ENCODE measurements at regions not wholly inside any gene's neighbourhood (a gene's known extent, or its start where the extent isn't known, plus 50 kb on each side); places are given as distances from the start of the nearest gene placed in this dataset.

GRCh38 chr1:173287785-173288184 is 80.7 kb upstream of the TNFSF4 start:
- H3K27me3 Mint-ChIP-seq (ENCODE audit: low read depth) = no peaks in the 10 kb centered on the region; the same call in 1 of the 2 replicates
- POLR2A ChIA-PET = no interaction called here
- TF ChIP-seq IRF1 (CRISPR knock-in tag; IDR thresholded peaks at IDR 0.05) (no peak), ETV6 (CRISPR knock-in tag; IDR thresholded peaks at IDR 0.05) (no peak), IRF2 (CRISPR knock-in tag; IDR thresholded peaks at IDR 0.05; ENCODE audit: borderline replicate concordance, low read depth) (no peak), ZNF396 (CRISPR knock-in tag; IDR thresholded peaks at IDR 0.05; ENCODE audit: borderline replicate concordance) (no peak), RORB (CRISPR knock-in tag; IDR thresholded peaks at IDR 0.05) (no peak), NR1H2 (CRISPR knock-in tag; IDR thresholded peaks at IDR 0.05) (no peak), NFYB (CRISPR knock-in tag; conservative IDR thresholded peaks at IDR 0.05; ENCODE audit: low read depth) (no peak), GABPB1 (CRISPR knock-in tag; IDR thresholded peaks at IDR 0.05) (no peak), KAT7 (CRISPR knock-in tag; IDR thresholded peaks at IDR 0.05; ENCODE audit: borderline replicate concordance) (no peak), ZSCAN18 (CRISPR knock-in tag; IDR thresholded peaks at IDR 0.05) (no peak), ELF4 (CRISPR knock-in tag; IDR thresholded peaks at IDR 0.05; ENCODE audit: low read depth) (no peak), ZMAT4 (CRISPR knock-in tag; IDR thresholded peaks at IDR 0.05) (no peak), ZNF423 (CRISPR knock-in tag; IDR thresholded peaks at IDR 0.05) (no peak)
- TF ChIP-seq, protein P1, sequence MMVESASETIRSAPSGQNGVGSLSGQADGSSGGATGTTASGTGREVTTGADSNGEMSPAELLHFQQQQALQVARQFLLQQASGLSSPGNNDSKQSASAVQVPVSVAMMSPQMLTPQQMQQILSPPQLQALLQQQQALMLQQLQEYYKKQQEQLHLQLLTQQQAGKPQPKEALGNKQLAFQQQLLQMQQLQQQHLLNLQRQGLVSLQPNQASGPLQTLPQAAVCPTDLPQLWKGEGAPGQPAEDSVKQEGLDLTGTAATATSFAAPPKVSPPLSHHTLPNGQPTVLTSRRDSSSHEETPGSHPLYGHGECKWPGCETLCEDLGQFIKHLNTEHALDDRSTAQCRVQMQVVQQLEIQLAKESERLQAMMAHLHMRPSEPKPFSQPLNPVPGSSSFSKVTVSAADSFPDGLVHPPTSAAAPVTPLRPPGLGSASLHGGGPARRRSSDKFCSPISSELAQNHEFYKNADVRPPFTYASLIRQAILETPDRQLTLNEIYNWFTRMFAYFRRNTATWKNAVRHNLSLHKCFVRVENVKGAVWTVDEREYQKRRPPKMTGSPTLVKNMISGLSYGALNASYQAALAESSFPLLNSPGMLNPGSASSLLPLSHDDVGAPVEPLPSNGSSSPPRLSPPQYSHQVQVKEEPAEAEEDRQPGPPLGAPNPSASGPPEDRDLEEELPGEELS (CRISPR knock-in tag; IDR thresholded peaks at IDR 0.05) = no peak
- TF ChIP-seq, protein P2, sequence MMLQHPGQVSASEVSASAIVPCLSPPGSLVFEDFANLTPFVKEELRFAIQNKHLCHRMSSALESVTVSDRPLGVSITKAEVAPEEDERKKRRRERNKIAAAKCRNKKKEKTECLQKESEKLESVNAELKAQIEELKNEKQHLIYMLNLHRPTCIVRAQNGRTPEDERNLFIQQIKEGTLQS (CRISPR knock-in tag; conservative IDR thresholded peaks at IDR 0.05) = no peak
- TF ChIP-seq, protein P3, sequence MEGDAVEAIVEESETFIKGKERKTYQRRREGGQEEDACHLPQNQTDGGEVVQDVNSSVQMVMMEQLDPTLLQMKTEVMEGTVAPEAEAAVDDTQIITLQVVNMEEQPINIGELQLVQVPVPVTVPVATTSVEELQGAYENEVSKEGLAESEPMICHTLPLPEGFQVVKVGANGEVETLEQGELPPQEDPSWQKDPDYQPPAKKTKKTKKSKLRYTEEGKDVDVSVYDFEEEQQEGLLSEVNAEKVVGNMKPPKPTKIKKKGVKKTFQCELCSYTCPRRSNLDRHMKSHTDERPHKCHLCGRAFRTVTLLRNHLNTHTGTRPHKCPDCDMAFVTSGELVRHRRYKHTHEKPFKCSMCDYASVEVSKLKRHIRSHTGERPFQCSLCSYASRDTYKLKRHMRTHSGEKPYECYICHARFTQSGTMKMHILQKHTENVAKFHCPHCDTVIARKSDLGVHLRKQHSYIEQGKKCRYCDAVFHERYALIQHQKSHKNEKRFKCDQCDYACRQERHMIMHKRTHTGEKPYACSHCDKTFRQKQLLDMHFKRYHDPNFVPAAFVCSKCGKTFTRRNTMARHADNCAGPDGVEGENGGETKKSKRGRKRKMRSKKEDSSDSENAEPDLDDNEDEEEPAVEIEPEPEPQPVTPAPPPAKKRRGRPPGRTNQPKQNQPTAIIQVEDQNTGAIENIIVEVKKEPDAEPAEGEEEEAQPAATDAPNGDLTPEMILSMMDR (IDR thresholded peaks at IDR 0.05) = no peak
- TF ChIP-seq, protein P4, sequence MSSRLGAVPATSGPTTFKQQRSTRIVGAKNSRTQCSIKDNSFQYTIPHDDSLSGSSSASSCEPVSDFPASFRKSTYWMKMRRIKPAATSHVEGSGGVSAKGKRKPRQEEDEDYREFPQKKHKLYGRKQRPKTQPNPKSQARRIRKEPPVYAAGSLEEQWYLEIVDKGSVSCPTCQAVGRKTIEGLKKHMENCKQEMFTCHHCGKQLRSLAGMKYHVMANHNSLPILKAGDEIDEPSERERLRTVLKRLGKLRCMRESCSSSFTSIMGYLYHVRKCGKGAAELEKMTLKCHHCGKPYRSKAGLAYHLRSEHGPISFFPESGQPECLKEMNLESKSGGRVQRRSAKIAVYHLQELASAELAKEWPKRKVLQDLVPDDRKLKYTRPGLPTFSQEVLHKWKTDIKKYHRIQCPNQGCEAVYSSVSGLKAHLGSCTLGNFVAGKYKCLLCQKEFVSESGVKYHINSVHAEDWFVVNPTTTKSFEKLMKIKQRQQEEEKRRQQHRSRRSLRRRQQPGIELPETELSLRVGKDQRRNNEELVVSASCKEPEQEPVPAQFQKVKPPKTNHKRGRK (CRISPR knock-in tag; IDR thresholded peaks at IDR 0.05; ENCODE audit: borderline replicate concordance) = no peak
- TF ChIP-seq, protein P5, sequence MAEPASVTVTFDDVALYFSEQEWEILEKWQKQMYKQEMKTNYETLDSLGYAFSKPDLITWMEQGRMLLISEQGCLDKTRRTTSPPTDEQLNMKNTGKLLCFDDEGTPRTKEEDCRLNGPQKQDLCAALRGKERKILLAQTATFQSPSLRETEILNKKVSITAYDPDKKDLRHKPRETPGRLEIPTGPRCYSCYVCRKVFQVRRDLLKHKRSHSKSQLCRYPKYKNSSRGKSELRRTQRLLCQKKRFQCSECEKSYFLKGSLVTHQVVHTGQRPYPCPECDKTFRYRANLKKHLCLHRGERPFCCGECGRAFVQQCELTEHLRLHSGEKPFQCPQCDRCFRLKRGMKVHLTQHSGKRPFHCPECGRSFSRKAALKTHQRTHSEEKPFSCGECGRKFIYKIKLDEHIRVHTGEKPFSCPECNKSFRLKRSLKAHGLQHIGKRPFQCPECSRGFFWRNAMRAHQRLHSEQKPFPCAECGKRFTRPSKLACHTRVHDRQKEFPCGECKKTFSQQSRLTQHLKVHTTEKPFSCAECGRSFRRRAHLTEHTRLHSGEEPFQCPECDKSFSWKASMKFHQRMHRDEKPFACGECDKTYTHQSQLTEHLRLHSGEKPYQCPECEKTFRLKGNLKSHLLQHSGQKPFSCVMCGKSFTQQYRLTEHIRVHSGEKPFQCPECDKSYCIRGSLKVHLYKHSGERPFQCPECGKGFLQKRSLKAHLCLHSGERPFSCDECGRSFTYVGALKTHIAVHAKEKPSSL (CRISPR knock-in tag; conservative IDR thresholded peaks at IDR 0.05) = no peak
- TF ChIP-seq, protein P6, sequence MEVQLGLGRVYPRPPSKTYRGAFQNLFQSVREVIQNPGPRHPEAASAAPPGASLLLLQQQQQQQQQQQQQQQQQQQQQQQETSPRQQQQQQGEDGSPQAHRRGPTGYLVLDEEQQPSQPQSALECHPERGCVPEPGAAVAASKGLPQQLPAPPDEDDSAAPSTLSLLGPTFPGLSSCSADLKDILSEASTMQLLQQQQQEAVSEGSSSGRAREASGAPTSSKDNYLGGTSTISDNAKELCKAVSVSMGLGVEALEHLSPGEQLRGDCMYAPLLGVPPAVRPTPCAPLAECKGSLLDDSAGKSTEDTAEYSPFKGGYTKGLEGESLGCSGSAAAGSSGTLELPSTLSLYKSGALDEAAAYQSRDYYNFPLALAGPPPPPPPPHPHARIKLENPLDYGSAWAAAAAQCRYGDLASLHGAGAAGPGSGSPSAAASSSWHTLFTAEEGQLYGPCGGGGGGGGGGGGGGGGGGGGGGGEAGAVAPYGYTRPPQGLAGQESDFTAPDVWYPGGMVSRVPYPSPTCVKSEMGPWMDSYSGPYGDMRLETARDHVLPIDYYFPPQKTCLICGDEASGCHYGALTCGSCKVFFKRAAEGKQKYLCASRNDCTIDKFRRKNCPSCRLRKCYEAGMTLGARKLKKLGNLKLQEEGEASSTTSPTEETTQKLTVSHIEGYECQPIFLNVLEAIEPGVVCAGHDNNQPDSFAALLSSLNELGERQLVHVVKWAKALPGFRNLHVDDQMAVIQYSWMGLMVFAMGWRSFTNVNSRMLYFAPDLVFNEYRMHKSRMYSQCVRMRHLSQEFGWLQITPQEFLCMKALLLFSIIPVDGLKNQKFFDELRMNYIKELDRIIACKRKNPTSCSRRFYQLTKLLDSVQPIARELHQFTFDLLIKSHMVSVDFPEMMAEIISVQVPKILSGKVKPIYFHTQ (CRISPR knock-in tag; IDR thresholded peaks at IDR 0.05) = no peak
- no peaks in the 10 kb centered on the region for H3K9me3 Mint-ChIP-seq
- DNase-seq (ENCODE audit: low spot score) (no peak), ATAC-seq (no peak)
- CTCF ChIA-PET = no interaction called here
- no peak overlapping the region for H3K27ac Mint-ChIP-seq
- H3K4me1 Mint-ChIP-seq = peaks cover 9% of the 10 kb centered on the region
- no peaks in the 10 kb centered on the region for H3K36me3 Mint-ChIP-seq
- H3K4me3 Mint-ChIP-seq = no peak overlapping the region

Measured in WTC11 (cell line).